Pancreas (tissue), 10 donors: ENCODE measurements at regions not wholly inside any gene's neighbourhood (a gene's known extent, or its start where the extent isn't known, plus 50 kb on each side); places are given as distances from the start of the nearest gene placed in this dataset.

Experiments
- ATAC-seq, 4 donors: fragments of 200-7000 bp; cut with Tn5 transposase; one replicate each; pipeline versions ENCODE4 v1.8.0 to v1.9.1; 2020; ENCODE audit warnings: mild to moderate bottlenecking in 4 of 4, moderate library complexity in 4 of 4
- DNase-seq, 6 donors: peaks; one replicate each; pipeline ENCODE4 v3.0.0-alpha.2; 2020
- FAIRE-seq: peaks from 2 replicates; lab custom pipeline; 2012; peaks lifted over from hg19 to GRCh38; lab: Jason Lieb, UNC
- H3K27ac ChIP-seq, 4 donors: fragments of 200-600 bp; sonication (generic); 1 replicate in 3 of 4; 2 replicates in 1 of 4; pipeline versions ENCODE4 v1.5.0 to v1.8.0; 2020
- H3K27me3 ChIP-seq, 4 donors: fragments of 200-600 bp; one replicate each; pipeline ENCODE4 v1.8.0; 2021
- H3K36me3 ChIP-seq, 3 donors: fragments of 200-600 bp; sonication (generic) in 1 of 3; one replicate each; pipeline versions ENCODE4 v1.5.0 to v1.8.0; 2020 to 2021
- H3K4me1 ChIP-seq, 3 donors: fragments of 200-600 bp; one replicate each; pipeline ENCODE4 v1.8.0; 2021
- H3K4me3 ChIP-seq, 4 donors: fragments of 200-600 bp; sonication (generic) in 2 of 4; one replicate each; pipeline versions ENCODE4 v1.5.0 to v1.8.0; 2020 to 2021
- H3K9me3 ChIP-seq, 4 donors: fragments of 200-600 bp; one replicate each; pipeline ENCODE4 v1.8.0; 2021
- CTCF ChIP-seq, 4 donors: fragments of 200-600 bp; sonication (generic) in 3 of 4; IDR thresholded peaks; one replicate each; pipeline versions ENCODE4 v1.5.0 to v1.8.0; 2021; ENCODE audit warnings: antibody characterized with exemption in 4 of 4
- WGBS, 2 donors: extraction: QIAGEN DNeasy Blood & Tissue Kit; methylation state at CpG; one replicate each; pipeline ENCODE4 v1.1.7; 2013; 5-methylcytosine and 5-hydroxymethylcytosine counted together
- intact Hi-C, 3 donors: fragments of 100-400 bp; cut with DNase I; formaldehyde crosslinking; loops; one replicate each; pipeline versions ENCODE4 v1.11.1 to v1.14.2; 2022
- donor health status: healthy with polysubstance abuse.
- donor health status: DM: no; HTN: no; CAD: no; lungs with moderate emphysema.
- donor health status: DM: no; HTN: no; CAD: no.
- donor health status: control.
- donor health status: control.
- donor health status: Bipolar disorder and iron deficiency.
- donor health status: DM: yes; HTN: yes; CAD: no.
- donor health status: DM: no; HTN: no; CAD: no.
- donor health status: DM: no; HTN: no; CAD: no.
- donor health status: DM: yes; HTN: yes; CAD: no.

GRCh38 chr14:101395779-101396178 is 165.5 kb upstream of the DIO3 start:
- H3K9me3 ChIP-seq, result no peaks in the 10 kb centered on the region
- ATAC-seq (no peak), FAIRE-seq (no peak), DNase-seq (no peak)
- no peak overlapping the region for H3K4me3 ChIP-seq
- no peaks in the 10 kb centered on the region for H3K36me3 ChIP-seq
- no peaks in the 10 kb centered on the region for H3K27me3 ChIP-seq
- WGBS, 2 donors, result 90 to 91% methylated on average over 5 of the region's 5 CpGs
- no peak overlapping the region for H3K27ac ChIP-seq
- no peaks in the 10 kb centered on the region for H3K4me1 ChIP-seq
- TF ChIP-seq CTCF (IDR thresholded peaks at IDR 0.05), result no peak
- intact Hi-C loops, result no loop called here

- H3K27ac ChIP-seq, result no peak overlapping the region
- TF ChIP-seq CTCF (IDR thresholded peaks at IDR 0.05), result no peak
- H3K4me3 ChIP-seq, result no peak overlapping the region
- H3K9me3 ChIP-seq, result no peaks in the 10 kb centered on the region
- no peak for FAIRE-seq
- intact Hi-C loops, result no loop called here
- H3K27me3 ChIP-seq, result no peaks in the 10 kb centered on the region
- ATAC-seq, result no peak
- H3K4me1 ChIP-seq, result no peaks in the 10 kb centered on the region
- DNase-seq, result no peak
- no peaks in the 10 kb centered on the region for H3K36me3 ChIP-seq
- 93% methylated on average over 12 of the region's 12 CpGs for WGBS, 2 donors
Measured at GRCh38 chr14:101397206-101397605, 164.1 kb upstream of the DIO3 start.

- Histone ChIP-seq H3K27ac (no peak overlapping the region), H3K4me1 (no peaks in the 10 kb centered on the region), H3K36me3 (no peaks in the 10 kb centered on the region), H3K9me3 (no peaks in the 10 kb centered on the region), H3K27me3 (no peaks in the 10 kb centered on the region), H3K4me3 (no peak overlapping the region)
- FAIRE-seq (no peak), ATAC-seq (no peak), DNase-seq (no peak)
- TF ChIP-seq CTCF (IDR thresholded peaks at IDR 0.05), result no peak
- 86 to 93% methylated on average over 14 of the region's 14 CpGs for WGBS, 2 donors
- intact Hi-C loops, result no loop called here
Measured at GRCh38 chr14:101398011-101398410, 163.3 kb upstream of the DIO3 start.

- ATAC-seq (peak; percentile 96 to 99 (median 96)), FAIRE-seq (no peak), DNase-seq (peak; percentile 77 to 95 (median 92))
- WGBS, 2 donors, result 23 to 30% methylated on average over 5 of the region's 5 CpGs
- no peaks in the 10 kb centered on the region for H3K36me3 ChIP-seq
- TF ChIP-seq CTCF (IDR thresholded peaks at IDR 0.05), result no peak
- H3K27me3 ChIP-seq, result no peaks in the 10 kb centered on the region
- intact Hi-C loops, result no loop called here
- no peak overlapping the region for H3K27ac ChIP-seq
- no peaks in the 10 kb centered on the region for H3K4me1 ChIP-seq
- no peak overlapping the region for H3K4me3 ChIP-seq
- no peaks in the 10 kb centered on the region for H3K9me3 ChIP-seq
Measured at GRCh38 chr14:101399737-101400517, 161.4 kb upstream of the DIO3 start.

- Histone ChIP-seq H3K27me3 (no peaks in the 10 kb centered on the region), H3K4me3 (no peak overlapping the region), H3K36me3 (no peaks in the 10 kb centered on the region), H3K9me3 (no peaks in the 10 kb centered on the region), H3K4me1 (no peaks in the 10 kb centered on the region), H3K27ac (no peak overlapping the region)
- peak in 2 of 4 donors; percentile 9 to 10 for ATAC-seq
- peak in 1 of 6 donors; percentile 11 for DNase-seq
- no peak for TF ChIP-seq CTCF (IDR thresholded peaks at IDR 0.05)
- FAIRE-seq, result no peak
- intact Hi-C loops, result no loop called here
- 69 to 80% methylated on average over 11 of the region's 11 CpGs for WGBS, 2 donors
Measured at GRCh38 chr14:101400830-101401229, 160.5 kb upstream of the DIO3 start.
